ENCODE measurements at regions not wholly inside any gene's neighbourhood (a gene's known extent, or its start where the extent isn't known, plus 50 kb on each side); places are given as distances from the start of the nearest gene placed in this dataset.

DNA sequence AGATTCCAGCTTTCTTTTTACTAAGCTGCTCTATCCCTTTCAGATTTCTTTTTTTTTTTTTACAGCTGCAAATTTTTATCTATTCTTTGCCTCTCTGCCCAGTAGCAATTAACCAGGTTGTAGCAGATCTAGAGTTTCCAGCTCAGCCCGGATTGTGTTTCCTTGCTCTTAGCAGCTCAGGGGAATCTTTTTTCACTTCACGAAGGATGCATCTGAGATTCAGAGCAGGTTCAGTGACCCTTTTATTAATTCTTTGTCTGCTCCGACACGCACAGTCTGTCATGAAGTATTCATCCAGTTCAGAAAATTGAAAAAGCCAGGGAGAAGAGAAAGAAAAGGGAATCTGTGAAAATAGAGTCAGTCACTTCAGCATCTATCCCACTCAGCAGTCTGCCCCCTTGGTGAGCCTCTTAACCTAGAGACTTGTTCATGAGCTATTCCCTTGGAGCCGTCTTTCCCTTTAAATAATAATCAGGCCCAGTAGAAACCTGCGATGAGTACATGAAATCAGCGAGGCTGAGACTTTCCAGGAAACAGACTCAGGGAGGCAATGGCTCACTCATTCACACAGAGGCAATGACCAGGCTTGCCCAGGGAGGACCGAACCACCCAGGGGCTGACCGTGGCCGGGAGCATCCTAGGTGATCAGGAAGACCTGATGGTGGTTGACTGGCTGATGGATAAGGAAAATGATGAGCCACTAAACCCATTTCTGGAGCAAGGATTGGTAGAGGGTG is 103.4 kb upstream of the ITGA6 start:
- TF ChIP-seq CTCF (IDR thresholded peaks at IDR 0.05) = no peak
- TF ChIP-seq POLR2AphosphoS5 (IDR thresholded peaks at IDR 0.05) = no peak
- TF ChIP-seq POLR2A (IDR thresholded peaks at IDR 0.05; ENCODE audit: low read depth) = no peak
- no peak for TF ChIP-seq EP300 (IDR thresholded peaks at IDR 0.05)
